ENCODE measurements at regions not wholly inside any gene's neighbourhood (a gene's known extent, or its start where the extent isn't known, plus 50 kb on each side); places are given as distances from the start of the nearest gene placed in this dataset.

DNA sequence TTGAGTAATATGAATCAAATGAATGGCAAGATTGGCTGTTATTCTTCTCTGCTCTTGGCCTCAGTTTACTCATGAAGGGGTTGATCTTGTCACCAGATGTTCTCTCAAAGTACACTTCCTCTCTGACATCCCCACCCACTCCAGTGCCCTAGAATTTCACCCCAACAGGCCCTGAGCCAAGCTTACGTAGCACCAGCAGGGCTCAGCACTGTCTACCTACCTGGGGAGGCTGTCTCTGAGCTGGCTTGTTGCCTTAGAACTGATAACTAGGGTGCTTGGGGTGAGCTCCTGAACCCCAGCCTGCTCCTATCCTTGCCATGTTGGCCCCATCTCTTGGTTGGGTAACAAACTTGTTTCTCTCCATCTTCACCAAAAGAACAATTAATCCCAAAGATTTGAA, 159.1 kb upstream of the USP24 start:
- TF ChIP-seq, protein P1, sequence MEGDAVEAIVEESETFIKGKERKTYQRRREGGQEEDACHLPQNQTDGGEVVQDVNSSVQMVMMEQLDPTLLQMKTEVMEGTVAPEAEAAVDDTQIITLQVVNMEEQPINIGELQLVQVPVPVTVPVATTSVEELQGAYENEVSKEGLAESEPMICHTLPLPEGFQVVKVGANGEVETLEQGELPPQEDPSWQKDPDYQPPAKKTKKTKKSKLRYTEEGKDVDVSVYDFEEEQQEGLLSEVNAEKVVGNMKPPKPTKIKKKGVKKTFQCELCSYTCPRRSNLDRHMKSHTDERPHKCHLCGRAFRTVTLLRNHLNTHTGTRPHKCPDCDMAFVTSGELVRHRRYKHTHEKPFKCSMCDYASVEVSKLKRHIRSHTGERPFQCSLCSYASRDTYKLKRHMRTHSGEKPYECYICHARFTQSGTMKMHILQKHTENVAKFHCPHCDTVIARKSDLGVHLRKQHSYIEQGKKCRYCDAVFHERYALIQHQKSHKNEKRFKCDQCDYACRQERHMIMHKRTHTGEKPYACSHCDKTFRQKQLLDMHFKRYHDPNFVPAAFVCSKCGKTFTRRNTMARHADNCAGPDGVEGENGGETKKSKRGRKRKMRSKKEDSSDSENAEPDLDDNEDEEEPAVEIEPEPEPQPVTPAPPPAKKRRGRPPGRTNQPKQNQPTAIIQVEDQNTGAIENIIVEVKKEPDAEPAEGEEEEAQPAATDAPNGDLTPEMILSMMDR (IDR thresholded peaks at IDR 0.05), result no peak
- no peak for TF ChIP-seq POLR2A (IDR thresholded peaks at IDR 0.05)
- no peak for ATAC-seq
- no peak overlapping the region for H3K27ac ChIP-seq
- no peak for DNase-seq
- no peaks in the 10 kb centered on the region for H3K4me1 ChIP-seq
- no peaks in the 10 kb centered on the region for H3K9me3 ChIP-seq
- intact Hi-C loops (cut with DNase I), result loop anchor here in 1 of 2 donors (10.0 kb wide), 1 partner anchor 1211 kb away; no protein-coding TSS in a partner anchor
- WGBS (ENCODE audit: insufficient coverage, low coverage, low lambda C conversion rate, missing lambda C conversion rate), result 100% methylated on average over 1 of the region's 1 CpG
- H3K27me3 ChIP-seq, result no peaks in the 10 kb centered on the region
- H3K36me3 ChIP-seq, result no peaks in the 10 kb centered on the region
- H3K4me3 ChIP-seq, result no peak overlapping the region

DNA sequence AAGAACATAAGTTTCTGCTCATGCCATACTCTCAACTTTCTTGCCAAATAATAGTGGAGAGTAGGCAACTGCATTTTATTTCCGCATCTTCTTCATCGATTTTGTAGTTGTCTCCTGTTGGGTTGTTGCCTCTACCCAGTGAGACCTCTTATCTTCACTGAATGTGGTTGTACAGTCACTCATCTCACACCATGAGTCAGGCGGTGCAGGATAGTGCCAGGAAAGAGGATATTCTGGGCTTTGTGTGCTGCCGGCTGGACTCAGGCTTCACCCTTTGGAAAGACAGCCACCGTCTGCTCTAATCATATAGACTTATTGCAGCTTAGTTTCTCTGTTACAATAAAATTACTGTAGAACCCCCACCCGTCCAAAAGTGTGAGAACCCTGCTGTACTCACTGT, 154.3 kb upstream of the USP24 start:
- no peaks in the 10 kb centered on the region for H3K36me3 ChIP-seq
- ATAC-seq (no peak), DNase-seq (no peak)
- 70% methylated on average over 6 of the region's 6 CpGs for WGBS (ENCODE audit: insufficient coverage, low coverage, low lambda C conversion rate, missing lambda C conversion rate)
- TF ChIP-seq POLR2A (IDR thresholded peaks at IDR 0.05), result no peak
- TF ChIP-seq, protein P1 (IDR thresholded peaks at IDR 0.05), result no peak
- no peak overlapping the region for H3K27ac ChIP-seq
- H3K4me1 ChIP-seq, result no peaks in the 10 kb centered on the region
- H3K4me3 ChIP-seq, result no peak overlapping the region
- intact Hi-C loops (cut with DNase I), result no loop called here
- no peaks in the 10 kb centered on the region for H3K9me3 ChIP-seq
- H3K27me3 ChIP-seq, result no peaks in the 10 kb centered on the region

DNA sequence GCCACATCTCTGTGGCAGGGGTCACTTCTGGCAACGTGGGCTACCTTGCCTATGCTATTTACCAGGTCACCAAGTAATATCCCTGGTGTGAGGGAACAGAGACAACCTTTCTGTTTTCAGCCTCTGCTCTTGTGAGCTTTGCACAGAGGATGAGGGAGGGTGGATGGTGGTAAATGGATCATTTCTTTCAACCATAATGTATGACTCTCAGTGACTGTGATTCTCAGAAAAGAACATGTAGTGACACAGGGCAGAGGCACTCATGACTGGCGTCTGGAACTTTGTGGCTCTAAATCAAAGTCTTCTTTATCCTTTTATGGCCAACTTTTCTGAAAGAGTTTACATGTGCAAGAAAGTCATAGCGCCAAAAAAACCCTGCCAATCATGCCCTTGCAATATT, 153.5 kb upstream of the USP24 start:
- no peak for ATAC-seq
- H3K36me3 ChIP-seq, result no peaks in the 10 kb centered on the region
- TF ChIP-seq, protein P1 (IDR thresholded peaks at IDR 0.05), result no peak
- TF ChIP-seq POLR2A (IDR thresholded peaks at IDR 0.05), result no peak
- 71% methylated on average over 3 of the region's 3 CpGs for WGBS (ENCODE audit: insufficient coverage, low coverage, low lambda C conversion rate, missing lambda C conversion rate)
- intact Hi-C loops (cut with DNase I), result no loop called here
- H3K27me3 ChIP-seq, result no peaks in the 10 kb centered on the region
- no peak for DNase-seq
- H3K4me1 ChIP-seq, result no peaks in the 10 kb centered on the region
- H3K27ac ChIP-seq, result no peak overlapping the region
- no peaks in the 10 kb centered on the region for H3K9me3 ChIP-seq
- no peak overlapping the region for H3K4me3 ChIP-seq

DNA sequence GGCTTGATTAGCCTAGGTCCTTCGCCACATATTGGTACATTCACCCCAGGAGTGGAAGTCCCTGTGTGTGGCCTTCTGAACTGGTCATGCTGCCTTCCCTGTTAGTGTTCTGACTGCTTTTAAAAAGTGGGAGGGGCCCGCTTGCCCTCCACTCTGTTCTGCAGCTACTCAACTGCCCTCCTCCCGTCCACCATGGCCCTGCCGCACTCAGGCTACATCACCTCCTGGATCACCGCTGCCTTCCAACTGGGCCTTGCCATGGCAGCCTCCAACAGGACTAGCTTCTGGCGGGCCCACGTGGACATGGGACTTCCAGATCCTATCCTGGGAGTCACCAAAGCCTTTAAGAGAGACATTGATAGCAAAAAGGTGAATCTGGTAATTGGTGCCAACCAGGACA, 152.1 kb upstream of the USP24 start:
- TF ChIP-seq POLR2A (IDR thresholded peaks at IDR 0.05), result no peak
- TF ChIP-seq, protein P1 (IDR thresholded peaks at IDR 0.05), result no peak
- intact Hi-C loops (cut with DNase I), result no loop called here
- Histone ChIP-seq H3K4me3 (no peak overlapping the region), H3K36me3 (no peaks in the 10 kb centered on the region), H3K27ac (no peak overlapping the region), H3K9me3 (no peaks in the 10 kb centered on the region), H3K4me1 (no peaks in the 10 kb centered on the region), H3K27me3 (no peaks in the 10 kb centered on the region)
- DNase-seq, result no peak
- ATAC-seq, result no peak
- WGBS (ENCODE audit: insufficient coverage, low coverage, low lambda C conversion rate, missing lambda C conversion rate), result 81% methylated on average over 3 of the region's 7 CpGs

DNA sequence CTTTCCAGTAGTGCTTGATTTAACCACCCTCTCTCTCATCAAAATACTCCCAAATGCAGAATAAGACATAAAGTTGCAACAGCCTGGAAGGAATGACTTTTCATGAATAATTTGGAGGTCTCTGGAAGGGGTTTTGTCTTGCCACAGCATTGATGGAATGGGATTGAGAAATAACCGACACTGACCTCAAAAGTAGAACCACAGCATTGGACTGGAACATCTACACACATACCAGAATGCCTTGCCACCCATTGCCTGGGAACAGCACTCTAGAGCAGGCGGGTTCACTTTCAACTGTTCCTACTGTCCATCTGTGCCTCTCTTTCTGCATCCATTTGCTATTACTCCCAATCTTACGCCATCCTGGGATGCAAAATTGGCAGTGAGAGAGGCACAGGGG, 149.1 kb upstream of the USP24 start:
- WGBS (ENCODE audit: insufficient coverage, low coverage, low lambda C conversion rate, missing lambda C conversion rate), result 82% methylated on average over 3 of the region's 3 CpGs
- H3K27ac ChIP-seq, result no peak overlapping the region
- TF ChIP-seq POLR2A (IDR thresholded peaks at IDR 0.05), result no peak
- no peaks in the 10 kb centered on the region for H3K27me3 ChIP-seq
- no peaks in the 10 kb centered on the region for H3K4me1 ChIP-seq
- no peak for ATAC-seq
- H3K9me3 ChIP-seq, result no peaks in the 10 kb centered on the region
- no peak overlapping the region for H3K4me3 ChIP-seq
- no peaks in the 10 kb centered on the region for H3K36me3 ChIP-seq
- no peak for DNase-seq
- intact Hi-C loops (cut with DNase I), result no loop called here
